CD14-positive monocyte (primary cell): ENCODE measurements at regions not wholly inside any gene's neighbourhood (a gene's known extent, or its start where the extent isn't known, plus 50 kb on each side); places are given as distances from the start of the nearest gene placed in this dataset.
A peak's percentile ranks its signal among the peaks of the same experiment; 100 is the strongest.

ENCODE experiments used
- DNase-seq, 3 donors: peaks; one replicate each; pipeline ENCODE4 v3.0.0-alpha.2; 2011 to 2022
- H2AFZ ChIP-seq: 2 replicates; pipeline ENCODE4 v1.6.0; 2012; ENCODE audit warnings: mild to moderate bottlenecking, low read depth, low read length, inconsistent platforms; ENCODE audit not compliant: insufficient read depth, poor library complexity, severe bottlenecking
- H3K27ac ChIP-seq, 2 donors: 1 replicate in 1 of 2; 2 replicates in 1 of 2; pipeline ENCODE4 v1.5.1; 2012 to 2013; ENCODE audit warnings: low read length in 2 of 2, control low read depth in 1 of 2, inconsistent platforms in 1 of 2, low read depth in 1 of 2, mild to moderate bottlenecking in 1 of 2
- H3K27me3 ChIP-seq, 2 donors: one replicate each; pipeline versions ENCODE4 v1.6.0 to v1.6.1; 2011 to 2013; ENCODE audit warnings: low read length in 2 of 2; ENCODE audit not compliant: control insufficient read depth in 2 of 2, insufficient read depth in 2 of 2
- H3K36me3 ChIP-seq, 2 donors: replicated peaks in 1 of 2; 1 replicate in 1 of 2; 2 replicates in 1 of 2; pipeline versions ENCODE4 v1.5.1 to v1.6.1; 2012 to 2013; ENCODE audit warnings: low read length in 2 of 2, control low read depth in 1 of 2, inconsistent platforms in 1 of 2, mild to moderate bottlenecking in 1 of 2; ENCODE audit not compliant: insufficient read depth in 2 of 2, control insufficient read depth in 1 of 2
- H3K4me1 ChIP-seq, 2 donors: 1 replicate in 1 of 2; 2 replicates in 1 of 2; pipeline versions ENCODE4 v1.5.1 to v1.6.1; 2012 to 2013; ENCODE audit warnings: low read length in 2 of 2, control low read depth in 1 of 2, inconsistent platforms in 1 of 2, mild to moderate bottlenecking in 1 of 2, moderate library complexity in 1 of 2; ENCODE audit not compliant: insufficient read depth in 2 of 2, control insufficient read depth in 1 of 2
- H3K4me2 ChIP-seq: replicated peaks from 2 replicates; pipeline ENCODE3; 2012; ENCODE audit warnings: low read length, moderate library complexity, mild to moderate bottlenecking; ENCODE audit not compliant: poor library complexity, severe bottlenecking; ENCODE audit errors: extremely low read depth
- H3K4me3 ChIP-seq, 3 experiments: fragments of 200-600 bp in 1 of 3; sonication (generic) in 1 of 3; replicated peaks in 1 of 3; 1 replicate in 2 of 3; 2 replicates in 1 of 3; pipeline ENCODE4 v1.5.1; 2011 to 2013; ENCODE audit warnings: low read length in 3 of 3, mild to moderate bottlenecking in 3 of 3, control low read depth in 2 of 3, low read depth in 2 of 3, inconsistent platforms in 1 of 3, moderate library complexity in 1 of 3
- H3K79me2 ChIP-seq: 2 replicates; pipeline ENCODE4 v1.6.0; 2012; ENCODE audit warnings: mild to moderate bottlenecking, control low read depth, inconsistent platforms, low read length, moderate library complexity; ENCODE audit not compliant: insufficient read depth
- H3K9ac ChIP-seq: 2 replicates; pipeline ENCODE4 v1.6.0; 2017; ENCODE audit warnings: low read length, mild to moderate bottlenecking; ENCODE audit not compliant: insufficient read depth, poor library complexity, severe bottlenecking
- H3K9me3 ChIP-seq, 2 donors: replicated peaks in 1 of 2; 1 replicate in 1 of 2; 2 replicates in 1 of 2; pipeline versions ENCODE4 v1.5.1 to v1.6.1; 2012 to 2013; ENCODE audit warnings: low read length in 2 of 2, control low read depth in 1 of 2; ENCODE audit not compliant: control insufficient read depth in 1 of 2, insufficient read depth in 1 of 2
- H4K20me1 ChIP-seq: 2 replicates; pipeline ENCODE4 v1.6.0; 2012; ENCODE audit warnings: mild to moderate bottlenecking, low read length, control low read depth, moderate library complexity; ENCODE audit not compliant: insufficient read depth
- H3K27ac Mint-ChIP-seq, 7 donors: one replicate each; pipeline ENCODE4 v1.8.0; 2020; ENCODE audit warnings: mild to moderate bottlenecking in 7 of 7, mixed read lengths in 7 of 7, moderate library complexity in 6 of 7, inconsistent platforms in 2 of 7
- H3K27me3 Mint-ChIP-seq, 3 donors: one replicate each; pipeline ENCODE4 v1.8.0; 2021 to 2022; ENCODE audit warnings: low read depth in 3 of 3, mild to moderate bottlenecking in 3 of 3, mixed read lengths in 3 of 3, moderate library complexity in 3 of 3, inconsistent platforms in 1 of 3
- H3K36me3 Mint-ChIP-seq, 2 donors: one replicate each; pipeline ENCODE4 v1.8.0; 2020; ENCODE audit warnings: mixed read lengths in 2 of 2, inconsistent platforms in 1 of 2, mild to moderate bottlenecking in 1 of 2
- H3K4me1 Mint-ChIP-seq: one replicate; pipeline ENCODE4 v1.8.0; 2020; ENCODE audit warnings: mild to moderate bottlenecking, mixed read lengths
- H3K4me3 Mint-ChIP-seq, 2 donors: one replicate each; pipeline ENCODE4 v1.8.0; 2020; ENCODE audit warnings: mild to moderate bottlenecking in 2 of 2, mixed read lengths in 2 of 2, moderate library complexity in 1 of 2
- H3K9me3 Mint-ChIP-seq, 7 donors: one replicate each; pipeline ENCODE4 v1.8.0; 2020 to 2022; ENCODE audit warnings: mixed read lengths in 7 of 7, mild to moderate bottlenecking in 6 of 7, moderate library complexity in 6 of 7, inconsistent platforms in 2 of 7
- WGBS: methylation state at CpG from one replicate; pipeline ENCODE4 v1.1.5; 2013; ENCODE audit warnings: missing lambda C conversion rate; ENCODE audit not compliant: insufficient coverage; 5-methylcytosine and 5-hydroxymethylcytosine counted together
- intact Hi-C, 2 donors: fragments of 100-400 bp; cut with micrococcal nuclease; formaldehyde crosslinking; loops; one replicate each; pipeline versions ENCODE4 v1.15.0 to v1.15.1; 2023
- TF ChIP-seq, protein P1 (sequence below): fragments of 200-600 bp; IDR thresholded peaks from one replicate; pipeline ENCODE4 v1.8.0; 2022; ENCODE audit warnings: antibody characterized with exemption, mild to moderate bottlenecking

DNA sequence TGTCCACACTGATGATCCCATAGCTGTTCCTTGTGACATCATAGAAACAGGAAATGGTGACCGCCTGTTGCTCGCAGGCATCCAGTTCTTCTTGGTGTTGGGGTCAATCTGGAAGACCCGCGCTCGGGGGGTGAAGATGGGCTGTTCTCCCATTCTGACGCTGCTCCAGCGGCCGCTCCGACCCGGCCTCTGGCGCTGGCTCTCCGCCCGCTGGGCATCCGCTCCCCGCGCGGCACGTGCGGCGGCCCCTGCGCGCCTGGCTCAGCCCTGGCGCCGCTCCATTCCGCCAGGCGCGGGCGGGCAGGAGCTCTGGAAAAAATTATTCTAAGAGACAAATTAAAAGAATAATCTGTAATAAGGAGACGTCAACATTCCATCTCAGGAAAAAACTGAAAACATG lies 761.1 kb downstream of the TMEM121 start:
- H3K4me2 ChIP-seq = no peak overlapping the region
- H3K36me3 ChIP-seq = no peaks in the 10 kb centered on the region
- intact Hi-C loops = no loop called here
- DNase-seq = no peak
- WGBS = 84% methylated on average over 14 of the region's 29 CpGs
- Mint-ChIP-seq H3K9me3 (peaks cover 0 to 10% (median 5%) of the 10 kb centered on the region in 7 donors), H3K4me3 (no peak overlapping the region), H3K4me1 (no peaks in the 10 kb centered on the region), H3K27me3 (peaks cover 1 to 2% (median 1%) of the 10 kb centered on the region in 3 donors), H3K27ac (peak overlapping the region in 1 of 7 donors; percentile 9), H3K36me3 (no peaks in the 10 kb centered on the region)
- no peaks in the 10 kb centered on the region for H4K20me1 ChIP-seq
- H3K79me2 ChIP-seq = no peaks in the 10 kb centered on the region
- H3K27ac ChIP-seq = no peak overlapping the region
- peaks cover 0 to 5% of the 10 kb centered on the region in 2 donors for H3K9me3 ChIP-seq
- no peak overlapping the region for H3K9ac ChIP-seq
- no peaks in the 10 kb centered on the region for H3K4me1 ChIP-seq
- no peak overlapping the region for H3K4me3 ChIP-seq
- no peak overlapping the region for H2AFZ ChIP-seq
- no peaks in the 10 kb centered on the region for H3K27me3 ChIP-seq
- TF ChIP-seq, protein P1, sequence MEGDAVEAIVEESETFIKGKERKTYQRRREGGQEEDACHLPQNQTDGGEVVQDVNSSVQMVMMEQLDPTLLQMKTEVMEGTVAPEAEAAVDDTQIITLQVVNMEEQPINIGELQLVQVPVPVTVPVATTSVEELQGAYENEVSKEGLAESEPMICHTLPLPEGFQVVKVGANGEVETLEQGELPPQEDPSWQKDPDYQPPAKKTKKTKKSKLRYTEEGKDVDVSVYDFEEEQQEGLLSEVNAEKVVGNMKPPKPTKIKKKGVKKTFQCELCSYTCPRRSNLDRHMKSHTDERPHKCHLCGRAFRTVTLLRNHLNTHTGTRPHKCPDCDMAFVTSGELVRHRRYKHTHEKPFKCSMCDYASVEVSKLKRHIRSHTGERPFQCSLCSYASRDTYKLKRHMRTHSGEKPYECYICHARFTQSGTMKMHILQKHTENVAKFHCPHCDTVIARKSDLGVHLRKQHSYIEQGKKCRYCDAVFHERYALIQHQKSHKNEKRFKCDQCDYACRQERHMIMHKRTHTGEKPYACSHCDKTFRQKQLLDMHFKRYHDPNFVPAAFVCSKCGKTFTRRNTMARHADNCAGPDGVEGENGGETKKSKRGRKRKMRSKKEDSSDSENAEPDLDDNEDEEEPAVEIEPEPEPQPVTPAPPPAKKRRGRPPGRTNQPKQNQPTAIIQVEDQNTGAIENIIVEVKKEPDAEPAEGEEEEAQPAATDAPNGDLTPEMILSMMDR = no peak

DNA sequence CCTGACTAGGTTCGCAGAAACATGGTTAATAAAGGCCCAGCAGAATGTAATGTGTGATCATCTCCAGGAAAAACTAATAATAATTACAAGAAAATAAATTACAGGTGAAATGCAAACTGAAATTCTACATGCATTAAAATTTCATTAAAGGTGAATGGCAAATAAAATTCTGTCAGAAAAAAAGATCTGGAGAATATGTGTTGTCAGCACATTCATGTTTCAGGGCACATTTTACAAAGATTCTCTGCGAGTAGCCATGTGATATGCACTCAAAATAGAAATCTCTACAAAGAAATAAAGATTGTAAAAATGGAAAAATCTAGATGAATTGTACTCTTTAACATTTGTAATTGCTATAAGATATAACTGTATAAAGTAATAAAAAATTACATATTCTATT lies 765.2 kb downstream of the TMEM121 start:
- Mint-ChIP-seq H3K4me1 (no peaks in the 10 kb centered on the region), H3K27me3 (peaks cover 2 to 4% (median 3%) of the 10 kb centered on the region in 3 donors), H3K27ac (no peak overlapping the region), H3K9me3 (peaks cover 0 to 10% (median 5%) of the 10 kb centered on the region in 7 donors), H3K36me3 (no peaks in the 10 kb centered on the region), H3K4me3 (no peak overlapping the region)
- Histone ChIP-seq H3K79me2 (no peaks in the 10 kb centered on the region), H3K4me2 (no peak overlapping the region), H3K9me3 (peaks cover 0 to 4% of the 10 kb centered on the region in 2 donors), H4K20me1 (no peaks in the 10 kb centered on the region), H3K4me1 (no peaks in the 10 kb centered on the region), H3K27me3 (no peaks in the 10 kb centered on the region), H3K36me3 (no peaks in the 10 kb centered on the region), H3K9ac (no peak overlapping the region), H2AFZ (no peak overlapping the region), H3K4me3 (no peak overlapping the region), H3K27ac (no peak overlapping the region)
- no peak for DNase-seq
- TF ChIP-seq, protein P1 = no peak
- WGBS = no CpG with 5 or more reads among the region's 2 CpGs
- intact Hi-C loops = no loop called here
